GM18511 (cell line): ENCODE measurements at regions not wholly inside any gene's neighbourhood (a gene's known extent, or its start where the extent isn't known, plus 50 kb on each side); places are given as distances from the start of the nearest gene placed in this dataset.

Experiments used
- ATAC-seq: cut with Tn5 transposase; IDR thresholded peaks from one replicate; pipeline ENCODE4 v1.9.1; 2021; ENCODE audit warnings: mild to moderate bottlenecking, moderate library complexity; ENCODE audit not compliant: unreplicated experiment

GRCh38 chr4:162659716-162660115 lies 495.9 kb upstream of the FSTL5 start:
- no peak for ATAC-seq

GRCh38 chr4:162657966-162658365 lies 494.2 kb upstream of the FSTL5 start:
- no peak for ATAC-seq

- no peak for ATAC-seq
Observed at GRCh38 chr4:162650166-162650565, 486.4 kb upstream of the FSTL5 start.

- no peak for ATAC-seq
Observed at GRCh38 chr4:162645381-162645780, 481.6 kb upstream of the FSTL5 start.

GRCh38 chr4:162644346-162644745 lies 480.5 kb upstream of the FSTL5 start:
- ATAC-seq, result no peak

GRCh38 chr4:162640152-162640551 lies 476.4 kb upstream of the FSTL5 start:
- no peak for ATAC-seq

DNA sequence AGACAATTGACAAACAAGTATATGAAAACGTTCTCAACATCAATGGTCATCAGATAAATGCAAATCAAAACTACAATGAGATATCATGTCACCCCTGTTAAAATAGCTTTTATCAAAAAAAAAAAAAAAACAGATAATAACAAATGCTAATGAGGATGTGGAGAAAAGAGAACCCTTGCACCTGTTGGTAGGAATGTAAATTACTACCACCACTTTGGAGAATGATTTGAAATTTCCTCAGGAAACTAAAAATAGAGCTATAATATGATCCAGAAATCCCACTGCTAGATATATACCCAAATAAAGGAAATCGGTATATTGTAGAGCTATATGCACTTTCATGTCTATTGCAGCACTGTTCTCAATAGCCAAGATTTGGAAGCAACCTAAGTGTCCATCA lies 470.6 kb upstream of the FSTL5 start:
- no peak for ATAC-seq

DNA sequence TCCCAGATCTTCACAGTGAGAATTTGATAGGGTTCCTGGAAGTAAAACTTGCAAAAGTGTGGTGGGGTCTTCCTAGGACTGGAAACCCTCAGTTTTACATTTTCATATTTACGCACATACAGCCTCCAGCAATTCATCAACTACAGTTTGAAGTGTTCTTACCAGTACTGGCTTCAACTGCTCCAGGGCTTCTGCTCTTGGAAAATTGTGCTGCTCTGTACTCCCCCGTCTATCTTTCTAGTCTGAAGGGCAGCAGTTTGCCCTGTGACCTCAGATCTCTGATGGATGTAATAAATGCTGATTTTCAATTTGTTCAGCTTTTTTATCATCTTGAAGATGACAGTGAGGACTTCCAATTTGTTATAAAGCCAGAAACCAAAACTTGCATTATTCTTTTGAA lies 458.9 kb upstream of the FSTL5 start:
- ATAC-seq, result no peak

GRCh38 chr4:162610116-162610515 lies 446.3 kb upstream of the FSTL5 start:
- ATAC-seq, result no peak

- ATAC-seq, result no peak
Observed at GRCh38 chr4:162586266-162586665, 422.5 kb upstream of the FSTL5 start.

GRCh38 chr4:162582180-162582579 lies 418.4 kb upstream of the FSTL5 start:
- peak; percentile 57 for ATAC-seq

- no peak for ATAC-seq
Observed at GRCh38 chr4:162565730-162566129, 401.9 kb upstream of the FSTL5 start.

DNA sequence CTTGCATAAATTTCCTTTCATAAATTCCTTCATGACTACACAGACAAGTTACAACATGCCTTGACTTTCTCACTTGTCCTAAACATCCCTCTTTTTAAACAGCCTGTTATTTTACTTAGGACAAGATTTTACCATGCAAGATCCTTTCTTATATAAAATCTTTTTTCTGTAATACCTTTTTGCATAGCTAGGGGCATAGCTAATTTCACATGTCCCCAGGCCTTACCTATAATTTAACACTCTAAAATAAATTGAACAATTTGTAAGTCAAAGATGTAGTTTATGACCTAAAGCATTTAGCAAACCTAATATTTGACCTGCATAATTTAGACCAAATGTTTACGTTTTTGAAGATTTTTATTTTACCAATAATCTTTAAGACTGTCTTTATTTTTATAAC lies 396.3 kb upstream of the FSTL5 start:
- ATAC-seq, result no peak

DNA sequence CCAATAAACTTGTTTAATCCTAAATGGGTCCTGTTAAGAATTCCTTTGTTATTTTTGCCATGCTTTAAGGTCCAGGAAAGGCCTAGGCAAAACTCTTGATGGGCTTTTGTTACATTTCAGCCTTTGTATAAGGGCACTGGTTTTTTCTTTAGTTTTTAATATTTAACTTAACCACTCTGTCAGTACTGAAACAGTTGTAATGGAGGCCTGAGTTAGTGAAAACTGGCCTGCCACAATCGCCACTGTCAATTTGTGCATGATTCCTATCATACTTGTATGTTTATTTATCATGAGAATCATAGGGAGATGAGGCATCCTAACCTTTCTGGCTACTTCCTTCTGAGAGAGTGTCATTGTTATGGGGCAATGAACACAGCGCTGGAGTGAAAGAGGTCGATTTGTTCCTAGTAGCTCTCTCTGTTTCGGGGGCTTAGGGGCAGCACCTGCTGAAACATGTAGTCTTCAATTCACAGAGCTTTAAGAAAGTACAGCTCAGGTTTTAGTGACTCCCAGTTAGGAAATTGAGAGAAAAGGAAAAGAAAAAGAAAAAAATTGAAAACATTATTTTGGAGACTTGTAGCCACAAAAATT lies 393.8 kb upstream of the FSTL5 start:
- peak; percentile 72 for ATAC-seq

DNA sequence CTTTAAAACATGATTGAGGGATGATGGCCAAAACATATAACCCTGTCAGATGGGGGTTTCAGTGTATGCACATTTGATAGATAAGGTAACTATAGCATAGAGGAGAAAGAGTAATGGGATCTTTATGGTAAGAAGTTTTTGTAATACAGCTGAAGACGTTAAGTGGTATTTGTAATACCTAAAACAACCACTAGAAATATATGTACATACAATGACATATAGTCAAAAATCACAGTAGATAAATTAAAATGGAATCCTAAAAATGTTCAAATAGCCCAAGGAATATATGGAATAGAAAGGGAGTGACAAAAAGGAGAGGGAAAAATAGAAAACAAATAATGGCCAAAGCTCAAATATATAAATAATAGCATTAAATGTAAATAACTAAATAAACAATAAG lies 371.3 kb upstream of the FSTL5 start:
- ATAC-seq, result no peak

DNA sequence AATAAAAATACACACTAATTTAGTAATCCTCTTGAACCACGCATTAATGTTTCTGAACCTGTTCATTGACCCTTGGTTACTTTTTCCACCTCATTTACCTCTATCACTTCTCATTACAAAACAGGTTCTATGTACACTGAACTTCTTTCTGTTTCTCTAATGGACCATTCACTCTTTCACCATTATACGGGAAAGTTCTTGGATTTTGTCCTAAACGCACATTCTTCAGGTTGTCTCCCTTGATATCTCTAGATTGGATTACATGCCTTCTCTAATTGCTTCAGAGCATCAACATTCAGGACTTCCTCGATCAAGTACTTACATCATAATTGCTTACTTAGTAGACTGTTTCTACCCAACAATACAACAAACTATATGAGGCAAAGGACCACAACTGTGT lies 359.4 kb upstream of the FSTL5 start:
- no peak for ATAC-seq

DNA sequence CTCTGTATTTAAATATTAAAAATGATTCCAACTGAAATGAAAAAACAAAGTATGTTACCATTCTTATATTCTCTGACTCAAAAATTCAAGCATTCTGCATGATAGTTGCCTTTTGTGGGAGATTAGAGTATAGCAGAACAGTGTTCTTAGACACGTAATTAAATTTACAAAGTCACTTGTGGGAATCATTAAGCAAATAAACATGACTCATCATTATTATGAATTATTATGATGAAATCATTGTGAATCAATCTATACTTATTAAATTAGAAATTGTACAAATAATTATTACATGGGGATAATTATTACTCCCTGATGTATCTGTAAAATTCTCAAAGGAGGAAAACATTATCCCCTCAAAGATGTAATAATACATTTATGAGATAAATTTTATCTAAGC lies 358.9 kb upstream of the FSTL5 start:
- no peak for ATAC-seq

GRCh38 chr4:162510937-162511336 lies 347.1 kb upstream of the FSTL5 start:
- no peak for ATAC-seq

- no peak for ATAC-seq
Observed at GRCh38 chr4:162510115-162510514, 346.3 kb upstream of the FSTL5 start.

GRCh38 chr4:162509333-162509732 lies 345.5 kb upstream of the FSTL5 start:
- no peak for ATAC-seq

GRCh38 chr4:162506253-162506652 lies 342.5 kb upstream of the FSTL5 start:
- ATAC-seq, result no peak

GRCh38 chr4:162503868-162504267 lies 340.1 kb upstream of the FSTL5 start:
- no peak for ATAC-seq

DNA sequence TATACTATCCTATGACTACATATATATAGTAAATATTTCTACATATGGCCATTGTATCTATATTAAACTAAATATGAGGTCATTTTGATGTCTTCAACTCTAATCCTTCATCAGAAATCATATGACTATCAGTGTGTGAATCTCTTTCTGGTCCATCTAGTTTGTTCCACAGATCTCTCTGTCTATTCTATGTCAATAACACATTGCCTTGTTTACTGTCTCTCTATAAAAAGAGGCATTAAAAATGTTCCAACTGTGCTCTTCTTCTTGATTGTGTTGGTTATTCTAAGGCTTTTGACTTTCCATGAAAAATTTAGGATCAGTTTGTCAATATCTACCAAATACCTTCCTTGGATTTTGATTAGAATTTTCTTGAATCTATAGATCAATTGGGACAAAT lies 338.3 kb upstream of the FSTL5 start:
- no peak for ATAC-seq

DNA sequence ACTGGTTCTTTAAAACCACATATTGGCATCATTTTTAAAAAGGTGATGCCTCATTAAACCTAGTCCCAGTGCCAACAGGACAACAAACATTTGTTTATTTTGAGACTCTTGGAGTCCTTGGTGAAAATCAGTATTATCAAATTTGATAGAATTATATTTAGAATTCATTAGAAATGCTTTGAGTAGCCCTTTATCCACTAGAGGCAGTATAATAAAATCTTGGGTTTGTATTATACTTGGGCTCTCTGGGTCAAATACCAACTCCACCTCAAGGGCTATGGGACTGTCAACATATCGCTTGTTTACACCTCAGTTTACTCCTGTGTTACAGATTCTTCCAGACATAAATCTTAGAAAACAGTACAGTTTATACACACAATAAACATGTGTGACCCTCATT lies 335.7 kb upstream of the FSTL5 start:
- ATAC-seq, result peak; percentile 62
